ENCODE measurements at regions not wholly inside any gene's neighbourhood (a gene's known extent, or its start where the extent isn't known, plus 50 kb on each side); places are given as distances from the start of the nearest gene placed in this dataset.
A peak's percentile ranks its signal among the peaks of the same experiment; 100 is the strongest.

DNA sequence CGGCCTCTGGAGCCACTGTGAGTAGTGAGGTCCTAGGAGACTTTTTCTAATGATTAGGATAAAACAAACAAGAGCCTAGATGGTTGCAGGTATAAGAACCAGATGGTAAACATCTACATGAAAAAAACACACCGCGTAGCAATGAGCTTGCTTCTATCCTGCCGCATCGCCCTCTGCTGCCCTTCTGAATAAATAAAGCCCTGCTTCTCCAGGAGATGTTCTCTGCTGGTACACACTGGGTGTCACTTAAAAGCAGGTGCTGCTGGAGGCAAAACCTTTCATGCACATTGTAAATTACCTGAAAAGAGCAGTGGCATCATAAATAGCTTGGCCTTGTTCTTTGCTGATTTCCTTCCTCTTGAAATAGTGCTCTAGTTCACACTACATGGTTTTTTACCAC is 164.4 kb upstream of the TOPAZ1 start:
- Mint-ChIP-seq H3K4me1 (peaks cover 9% of the 10 kb centered on the region), H3K27ac (no peak overlapping the region), H3K27me3 (no peaks in the 10 kb centered on the region), H3K36me3 (no peaks in the 10 kb centered on the region), H3K4me3 (no peak overlapping the region), H3K9me3 (no peaks in the 10 kb centered on the region)
- ATAC-seq: no peak

DNA sequence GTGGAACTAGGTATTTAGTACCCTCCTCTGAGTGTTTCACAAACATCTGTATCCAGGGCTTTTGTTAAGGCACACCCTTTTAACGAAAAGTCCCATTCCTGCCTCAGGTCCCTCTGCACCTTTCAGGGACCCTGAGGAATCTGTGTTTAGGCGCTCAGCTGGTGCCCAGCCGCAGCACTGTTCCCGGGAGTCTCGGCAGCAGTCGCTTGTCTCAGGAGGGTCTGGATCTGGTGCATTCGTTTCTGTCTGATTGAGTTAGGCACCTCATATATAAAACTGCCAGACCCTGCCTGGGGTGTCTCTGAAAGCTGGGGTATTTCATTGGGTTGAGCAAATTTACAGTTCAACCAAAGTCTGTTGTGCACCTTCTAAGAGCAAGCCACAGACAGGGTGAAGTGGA is 162.8 kb upstream of the TOPAZ1 start:
- Mint-ChIP-seq H3K4me3 (no peak overlapping the region), H3K27me3 (no peaks in the 10 kb centered on the region), H3K4me1 (peaks cover 9% of the 10 kb centered on the region), H3K36me3 (no peaks in the 10 kb centered on the region), H3K27ac (no peak overlapping the region), H3K9me3 (no peaks in the 10 kb centered on the region)
- ATAC-seq: no peak

DNA sequence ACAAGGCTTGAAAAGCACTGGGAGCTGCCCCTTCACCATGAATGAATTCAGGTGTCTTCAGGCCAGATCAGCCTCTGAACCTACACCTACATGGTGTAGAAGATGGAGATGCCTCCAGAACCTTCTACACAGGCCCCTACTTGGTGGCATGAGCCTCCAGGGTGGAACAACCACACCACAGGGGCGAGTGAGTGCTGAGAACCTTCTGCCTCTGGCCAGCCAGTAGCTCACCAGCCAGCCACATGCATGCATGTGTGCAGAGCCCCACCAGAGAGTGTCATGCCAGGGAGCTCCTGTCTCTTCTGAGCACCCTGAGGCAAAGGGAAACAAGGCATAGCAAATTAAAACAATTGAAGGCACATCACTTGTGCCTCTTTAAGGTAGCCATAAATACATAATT is 161.8 kb upstream of the TOPAZ1 start:
- no peaks in the 10 kb centered on the region for H3K27me3 Mint-ChIP-seq
- no peak overlapping the region for H3K27ac Mint-ChIP-seq
- H3K36me3 Mint-ChIP-seq: no peaks in the 10 kb centered on the region
- H3K4me1 Mint-ChIP-seq: peaks cover 9% of the 10 kb centered on the region
- H3K4me3 Mint-ChIP-seq: no peak overlapping the region
- H3K9me3 Mint-ChIP-seq: no peaks in the 10 kb centered on the region
- ATAC-seq: no peak

DNA sequence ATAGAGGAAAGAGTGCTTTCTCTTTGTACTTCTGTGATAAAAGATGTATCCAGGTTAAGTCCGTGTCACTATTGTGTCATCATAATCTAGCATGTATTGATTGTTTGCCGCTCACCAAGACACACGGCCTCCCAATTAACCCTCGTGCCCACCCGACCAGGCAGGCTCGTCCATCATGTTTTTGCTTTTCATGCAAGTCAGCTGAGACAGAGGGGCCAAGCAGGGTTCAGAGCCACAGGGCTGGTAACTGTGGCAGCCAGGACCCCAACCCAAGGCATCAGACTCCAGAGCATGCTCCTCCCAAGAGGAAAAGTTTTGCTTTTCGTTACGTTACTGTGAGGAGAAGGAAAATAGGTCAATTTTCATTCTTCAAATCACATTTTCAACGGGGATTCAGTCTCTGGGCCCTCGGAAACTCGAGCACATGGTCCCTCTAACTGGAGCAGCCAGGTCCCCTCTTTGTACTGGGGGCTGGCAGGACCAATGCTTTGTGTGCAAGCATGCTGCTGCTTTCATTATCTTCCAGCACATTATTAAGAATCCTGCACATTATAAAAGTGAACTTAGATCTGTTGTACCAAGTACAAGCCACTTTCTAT is 161.1 kb upstream of the TOPAZ1 start:
- H3K9me3 Mint-ChIP-seq: no peaks in the 10 kb centered on the region
- H3K36me3 Mint-ChIP-seq: no peaks in the 10 kb centered on the region
- H3K4me1 Mint-ChIP-seq: peaks cover 9% of the 10 kb centered on the region
- no peak overlapping the region for H3K27ac Mint-ChIP-seq
- no peak overlapping the region for H3K4me3 Mint-ChIP-seq
- H3K27me3 Mint-ChIP-seq: no peaks in the 10 kb centered on the region
- no peak for ATAC-seq

DNA sequence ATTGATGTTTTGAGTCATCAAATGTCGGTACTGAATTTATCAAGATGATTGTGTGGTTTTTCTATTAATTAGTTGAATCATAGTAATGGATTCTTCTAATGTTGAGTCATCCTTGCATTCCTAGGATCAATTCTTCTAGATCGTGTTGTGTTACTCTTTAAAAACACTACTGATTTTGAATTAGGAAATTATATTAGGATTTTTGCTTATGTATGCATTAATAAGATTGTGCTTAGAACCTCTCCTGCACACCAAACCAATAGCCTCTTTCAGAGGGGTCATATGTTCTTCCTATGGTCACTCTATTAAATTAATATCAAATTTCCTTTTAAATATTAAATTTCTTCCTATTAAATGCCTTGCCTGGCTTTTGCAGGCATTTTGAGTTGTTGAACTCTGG is 151.7 kb upstream of the TOPAZ1 start:
- H3K27ac Mint-ChIP-seq: no peak overlapping the region
- H3K9me3 Mint-ChIP-seq: no peaks in the 10 kb centered on the region
- H3K36me3 Mint-ChIP-seq: no peaks in the 10 kb centered on the region
- no peak overlapping the region for H3K4me3 Mint-ChIP-seq
- no peaks in the 10 kb centered on the region for H3K4me1 Mint-ChIP-seq
- no peak for ATAC-seq
- H3K27me3 Mint-ChIP-seq: no peaks in the 10 kb centered on the region

DNA sequence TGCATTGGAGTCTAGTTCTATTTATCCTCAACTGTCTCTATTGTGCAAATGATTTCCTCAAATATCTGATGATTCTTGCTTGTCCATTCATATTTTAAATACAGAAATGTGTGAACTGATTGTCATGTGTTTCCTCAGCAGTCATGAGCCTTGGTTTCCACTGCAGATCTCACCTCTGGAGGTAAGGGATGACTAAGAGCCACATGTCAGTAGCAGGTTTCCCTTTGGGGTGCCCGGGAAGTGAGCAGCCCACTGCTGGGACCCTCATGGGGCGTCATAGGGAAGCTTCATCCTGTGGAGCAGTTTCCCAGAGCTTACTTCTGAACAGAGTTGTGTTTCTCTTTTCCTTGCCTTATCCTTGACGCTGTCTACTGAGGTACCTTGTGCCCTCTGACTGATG is 149.2 kb upstream of the TOPAZ1 start:
- ATAC-seq: no peak
- Mint-ChIP-seq H3K27me3 (no peaks in the 10 kb centered on the region), H3K4me3 (no peak overlapping the region), H3K36me3 (no peaks in the 10 kb centered on the region), H3K4me1 (no peaks in the 10 kb centered on the region), H3K9me3 (no peaks in the 10 kb centered on the region), H3K27ac (no peak overlapping the region)

DNA sequence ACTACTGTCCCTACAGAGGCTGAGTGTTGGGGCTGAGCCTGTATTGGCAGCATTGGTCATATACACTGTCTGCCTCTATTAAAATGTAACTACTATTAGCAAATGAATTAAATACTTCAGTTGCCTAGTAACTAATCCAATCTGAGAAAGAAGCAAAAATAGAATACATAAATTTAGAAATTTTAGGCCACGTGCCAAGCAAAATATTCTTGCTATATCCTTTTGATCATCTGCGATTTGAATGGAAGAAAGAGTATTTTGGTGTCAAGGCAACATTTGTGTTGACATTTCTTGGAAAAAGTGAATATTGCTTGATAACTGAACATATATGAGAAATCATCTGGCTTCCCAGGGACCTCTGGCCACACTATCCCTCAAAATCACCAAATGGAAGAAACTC is 148.2 kb upstream of the TOPAZ1 start:
- ATAC-seq: no peak
- Mint-ChIP-seq H3K4me1 (no peaks in the 10 kb centered on the region), H3K27ac (no peak overlapping the region), H3K27me3 (no peaks in the 10 kb centered on the region), H3K36me3 (no peaks in the 10 kb centered on the region), H3K4me3 (no peak overlapping the region), H3K9me3 (no peaks in the 10 kb centered on the region)

DNA sequence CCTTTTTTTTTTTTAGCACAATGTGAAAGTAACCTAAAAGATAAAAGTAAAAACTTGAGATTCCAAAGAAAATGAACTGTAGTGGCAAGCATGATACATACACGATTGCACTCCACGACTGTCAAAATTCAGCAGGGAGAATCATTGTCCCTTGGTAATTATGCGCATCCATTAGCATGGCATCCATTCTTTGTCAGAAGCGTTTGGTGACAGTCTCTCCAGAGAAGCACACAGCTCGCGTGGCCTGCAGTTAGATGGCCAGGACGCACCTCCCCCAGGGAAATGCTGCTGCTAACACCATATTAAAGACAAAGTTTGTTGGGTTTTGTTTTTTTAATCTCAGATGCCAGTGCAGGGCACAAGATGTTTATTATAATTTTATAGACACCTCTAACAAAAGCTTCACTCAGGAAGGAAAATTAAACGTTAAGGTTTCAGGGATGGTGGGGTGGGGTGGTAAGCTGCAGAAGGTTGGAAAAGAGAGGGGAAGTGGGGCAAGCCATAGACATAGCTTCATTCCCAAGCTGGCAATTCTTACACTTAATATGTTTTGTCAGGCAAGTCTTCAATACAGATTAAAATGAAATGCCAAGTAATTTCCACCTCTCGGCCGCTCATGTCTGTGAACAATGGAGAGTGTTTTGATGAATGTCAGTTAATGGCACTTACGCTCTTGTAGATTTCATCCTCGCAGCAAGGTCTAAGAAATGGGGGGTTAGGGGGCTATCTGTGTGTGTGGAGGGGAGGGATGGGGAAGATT is 142.8 kb upstream of the TOPAZ1 start:
- ATAC-seq: no peak
- H3K27me3 Mint-ChIP-seq: no peaks in the 10 kb centered on the region
- H3K9me3 Mint-ChIP-seq: no peaks in the 10 kb centered on the region
- H3K27ac Mint-ChIP-seq: no peak overlapping the region
- no peak overlapping the region for H3K4me3 Mint-ChIP-seq
- H3K4me1 Mint-ChIP-seq: no peaks in the 10 kb centered on the region
- no peaks in the 10 kb centered on the region for H3K36me3 Mint-ChIP-seq

DNA sequence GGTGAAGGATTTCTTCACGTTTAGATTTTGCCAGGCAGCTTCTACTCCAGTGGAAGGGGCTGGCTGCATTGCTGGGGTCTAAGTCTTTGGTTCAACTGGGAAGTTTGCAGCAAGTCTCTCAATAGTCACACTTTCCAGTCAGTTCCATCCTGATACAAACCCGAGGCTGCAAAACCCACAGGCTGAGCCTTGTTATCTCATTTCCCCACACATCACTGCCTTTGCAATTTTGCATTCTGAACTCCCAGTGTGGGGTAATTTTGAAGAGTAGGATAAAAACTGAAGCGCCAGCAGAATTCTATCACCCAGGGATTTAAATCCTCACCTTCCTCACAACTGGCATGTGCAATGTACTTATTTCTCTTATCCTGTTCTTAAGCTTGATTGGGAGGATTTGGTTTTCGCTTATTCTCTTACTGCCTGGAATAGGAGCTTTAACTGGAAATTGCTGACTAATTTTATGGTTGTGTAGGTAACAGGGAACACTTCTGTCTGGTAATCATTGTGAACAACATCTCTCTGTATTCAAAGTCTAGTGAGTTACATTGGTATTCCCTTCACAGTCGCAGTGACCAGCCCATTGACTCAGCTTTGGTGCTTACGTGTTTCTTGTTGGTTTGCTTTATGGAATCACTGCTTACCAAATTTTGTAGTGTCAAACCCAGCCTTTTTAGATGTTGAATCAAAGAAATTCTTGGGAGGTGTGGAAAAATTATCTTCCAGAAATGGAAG is 142.0 kb upstream of the TOPAZ1 start:
- H3K27me3 Mint-ChIP-seq: no peaks in the 10 kb centered on the region
- no peak overlapping the region for H3K4me3 Mint-ChIP-seq

DNA sequence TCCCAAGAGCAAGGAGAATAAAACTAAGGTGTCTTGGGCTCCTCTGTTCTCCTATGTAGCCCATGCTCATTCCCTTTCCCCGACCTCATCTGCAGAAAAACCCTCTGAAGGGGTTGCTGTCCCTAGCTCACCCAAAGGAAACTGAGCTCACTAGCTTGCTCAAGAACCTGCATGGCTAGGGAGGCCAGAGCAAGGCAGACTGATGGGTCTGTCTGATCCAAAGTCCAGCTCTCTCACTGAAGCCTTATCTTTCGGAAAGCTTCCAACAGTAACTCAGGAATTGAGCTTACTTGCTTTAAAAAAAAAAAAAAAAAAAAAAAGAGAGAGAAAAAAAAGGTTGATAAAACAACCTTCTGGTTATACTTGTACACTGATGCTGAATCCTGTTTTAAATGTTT is 141.4 kb upstream of the TOPAZ1 start:
- Mint-ChIP-seq H3K27me3 (no peaks in the 10 kb centered on the region), H3K9me3 (no peaks in the 10 kb centered on the region), H3K36me3 (no peaks in the 10 kb centered on the region), H3K27ac (no peak overlapping the region), H3K4me3 (no peak overlapping the region), H3K4me1 (peaks cover 12% of the 10 kb centered on the region)
- ATAC-seq: no peak

More for the DNA sequence above, 142.0 kb upstream of the TOPAZ1 start:
- ATAC-seq: no peak
- no peaks in the 10 kb centered on the region for H3K36me3 Mint-ChIP-seq
- H3K9me3 Mint-ChIP-seq: no peaks in the 10 kb centered on the region
- H3K4me1 Mint-ChIP-seq: peaks cover 7% of the 10 kb centered on the region
- H3K27ac Mint-ChIP-seq: no peak overlapping the region

DNA sequence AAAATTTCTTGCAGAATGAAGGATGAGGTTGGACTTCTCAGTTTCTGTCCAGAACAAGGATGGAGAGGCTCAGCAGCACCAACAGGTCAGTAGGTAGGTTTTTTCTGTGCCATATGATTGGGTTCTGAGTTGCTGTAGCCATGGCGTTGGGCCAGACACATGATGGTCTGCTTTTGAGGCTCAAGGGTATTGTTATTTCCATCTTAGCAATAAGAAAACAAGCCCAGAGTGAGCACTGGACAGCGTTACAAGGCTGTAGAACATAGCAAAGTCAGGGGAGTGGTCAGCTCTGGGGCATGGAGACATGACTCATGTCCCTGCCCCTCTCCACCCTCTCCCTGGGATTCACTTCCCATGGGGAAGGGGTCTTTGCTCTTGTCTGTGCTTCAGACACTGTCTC is 137.6 kb upstream of the TOPAZ1 start:
- H3K9me3 Mint-ChIP-seq: no peaks in the 10 kb centered on the region
- no peaks in the 10 kb centered on the region for H3K36me3 Mint-ChIP-seq
- no peak overlapping the region for H3K27ac Mint-ChIP-seq
- H3K4me3 Mint-ChIP-seq: no peak overlapping the region
- ATAC-seq: no peak
- no peaks in the 10 kb centered on the region for H3K27me3 Mint-ChIP-seq
- peaks cover 20% of the 10 kb centered on the region for H3K4me1 Mint-ChIP-seq

DNA sequence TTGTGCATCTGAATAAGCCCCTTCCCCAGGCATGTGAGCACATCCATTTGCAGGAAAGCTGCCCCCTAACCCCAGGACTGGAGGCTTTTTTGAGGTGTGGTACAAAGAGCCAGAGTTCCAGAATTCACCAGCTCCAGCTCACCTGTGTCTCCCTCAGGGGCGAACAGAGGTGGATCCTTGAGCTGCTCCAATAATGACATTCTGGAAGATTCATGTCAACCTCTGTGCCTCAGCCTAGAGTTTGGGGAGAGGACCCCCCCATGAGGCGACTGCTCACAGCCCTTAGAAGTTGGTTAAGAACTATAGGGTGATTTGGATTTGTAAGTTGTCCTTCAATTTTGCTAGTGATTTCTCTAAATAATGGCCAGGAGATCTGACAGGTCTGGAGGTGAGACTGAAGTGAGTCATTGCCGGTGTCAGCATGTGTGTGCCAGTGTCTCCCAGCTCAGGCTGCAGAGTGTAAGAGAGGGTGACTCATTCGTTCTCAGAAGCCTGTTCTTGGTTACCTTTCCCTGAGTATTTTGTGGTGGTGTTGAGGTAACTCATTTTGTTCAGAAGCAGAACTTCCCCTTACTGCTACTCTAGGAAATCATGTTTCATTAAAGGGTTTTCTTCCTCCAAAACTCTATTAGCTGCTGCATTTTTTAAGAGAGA is 136.9 kb upstream of the TOPAZ1 start:
- no peaks in the 10 kb centered on the region for H3K9me3 Mint-ChIP-seq
- peaks cover 20% of the 10 kb centered on the region for H3K4me1 Mint-ChIP-seq
- H3K36me3 Mint-ChIP-seq: no peaks in the 10 kb centered on the region
- H3K27me3 Mint-ChIP-seq: no peaks in the 10 kb centered on the region
- no peak overlapping the region for H3K4me3 Mint-ChIP-seq
- H3K27ac Mint-ChIP-seq: peak overlapping the region; percentile 61
- ATAC-seq: peak; percentile 98

DNA sequence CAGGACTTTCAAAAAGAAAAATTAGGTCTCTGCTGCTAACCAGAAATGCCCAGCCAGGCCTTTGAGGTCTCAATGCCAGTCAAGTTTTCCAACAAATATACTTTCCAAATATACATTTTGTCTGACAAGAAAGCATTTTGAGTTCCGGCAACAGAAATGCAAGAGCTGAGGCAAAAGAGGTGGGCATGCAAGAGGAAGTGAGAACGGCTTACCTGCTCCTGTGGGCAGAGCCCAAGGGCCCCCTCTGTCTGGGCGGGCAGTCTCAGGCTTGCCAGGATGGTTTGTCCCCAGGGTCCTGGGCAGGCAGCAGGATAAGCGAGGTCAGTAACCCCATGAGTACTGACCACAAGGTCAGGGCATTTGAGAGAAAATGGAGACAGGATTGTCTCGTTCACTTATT is 136.1 kb upstream of the TOPAZ1 start:
- Mint-ChIP-seq H3K27me3 (no peaks in the 10 kb centered on the region), H3K36me3 (no peaks in the 10 kb centered on the region), H3K9me3 (no peaks in the 10 kb centered on the region), H3K27ac (peak overlapping the region; percentile 61), H3K4me1 (peaks cover 20% of the 10 kb centered on the region), H3K4me3 (no peak overlapping the region)
- ATAC-seq: peak; percentile 67

DNA sequence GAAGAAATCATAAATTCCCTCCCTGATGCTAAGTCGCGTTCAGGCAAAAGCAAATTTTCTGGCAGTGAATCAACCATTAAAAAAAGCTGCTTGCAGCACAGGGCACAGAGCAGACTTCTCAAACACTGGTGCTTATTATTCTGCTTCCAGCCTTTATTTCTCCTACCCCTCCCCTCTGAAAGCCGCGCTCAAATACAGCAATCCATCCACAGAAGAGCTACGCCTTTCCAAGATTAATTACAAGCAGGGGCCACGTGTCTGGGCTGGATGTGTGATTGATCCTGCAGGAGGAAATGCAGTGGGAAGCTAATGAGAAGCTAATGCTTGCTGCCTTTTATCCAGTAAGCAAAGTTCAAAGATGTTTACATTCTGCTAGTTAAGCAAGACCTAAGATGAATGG is 134.9 kb upstream of the TOPAZ1 start:
- H3K4me3 Mint-ChIP-seq: no peak overlapping the region
- no peak for ATAC-seq
- H3K36me3 Mint-ChIP-seq: peaks cover 7% of the 10 kb centered on the region
- no peak overlapping the region for H3K27ac Mint-ChIP-seq
- peaks cover 20% of the 10 kb centered on the region for H3K4me1 Mint-ChIP-seq
- no peaks in the 10 kb centered on the region for H3K9me3 Mint-ChIP-seq
- no peaks in the 10 kb centered on the region for H3K27me3 Mint-ChIP-seq

DNA sequence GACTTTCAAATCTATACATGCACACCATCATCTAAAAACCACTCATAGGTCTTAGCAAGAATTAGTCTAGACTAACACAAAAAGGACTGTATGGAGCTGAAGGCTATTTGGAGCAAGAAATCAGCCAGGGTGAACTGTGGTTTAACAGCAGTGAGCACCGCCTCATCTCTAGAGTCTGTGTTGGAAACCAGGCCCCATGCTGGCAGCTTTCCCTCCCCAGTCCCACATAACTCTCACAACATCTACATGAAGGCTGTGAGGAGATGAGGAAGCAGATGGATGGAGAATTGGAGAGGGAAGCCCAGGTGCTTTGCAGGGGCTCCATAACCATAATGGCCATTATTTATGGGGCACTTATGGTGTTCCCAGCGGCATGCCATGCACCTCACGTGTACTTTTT is 133.2 kb upstream of the TOPAZ1 start:
- Mint-ChIP-seq H3K9me3 (no peaks in the 10 kb centered on the region), H3K27me3 (no peaks in the 10 kb centered on the region), H3K4me3 (no peak overlapping the region), H3K27ac (no peak overlapping the region), H3K4me1 (peaks cover 20% of the 10 kb centered on the region), H3K36me3 (peaks cover 11% of the 10 kb centered on the region)
- no peak for ATAC-seq
